NCI-H82 (cell line): ENCODE measurements at regions not wholly inside any gene's neighbourhood (a gene's known extent, or its start where the extent isn't known, plus 50 kb on each side); places are given as distances from the start of the nearest gene placed in this dataset.

Experiments
- DNase-seq: peaks from one replicate; lab custom pipeline; 2025; lab: John Stamatoyannopoulos, UW

GRCh38 chr4:3343358-3343757 is 50.5 kb downstream of the RGS12 start:
- no peak for DNase-seq

DNA sequence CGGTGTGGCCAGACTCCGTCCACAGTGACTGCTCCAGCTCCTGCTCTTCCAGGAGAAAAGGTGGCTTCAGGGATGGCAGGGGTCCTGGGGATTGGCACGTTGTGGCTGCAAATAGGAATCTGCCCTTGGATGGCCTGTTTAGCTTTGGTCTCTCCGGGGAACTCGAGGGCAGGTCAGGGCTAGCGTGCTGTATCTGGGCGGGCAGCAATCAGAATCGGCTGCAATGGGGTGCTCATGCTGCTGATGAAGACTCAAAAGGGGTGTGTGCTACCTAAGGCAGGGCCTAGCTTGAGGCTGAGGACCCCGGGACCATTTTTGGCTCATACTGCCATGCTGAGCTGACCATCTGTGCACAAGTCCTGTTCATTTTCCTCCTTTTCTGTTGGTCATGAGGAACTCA is 51.3 kb downstream of the RGS12 start:
- DNase-seq, result no peak

DNA sequence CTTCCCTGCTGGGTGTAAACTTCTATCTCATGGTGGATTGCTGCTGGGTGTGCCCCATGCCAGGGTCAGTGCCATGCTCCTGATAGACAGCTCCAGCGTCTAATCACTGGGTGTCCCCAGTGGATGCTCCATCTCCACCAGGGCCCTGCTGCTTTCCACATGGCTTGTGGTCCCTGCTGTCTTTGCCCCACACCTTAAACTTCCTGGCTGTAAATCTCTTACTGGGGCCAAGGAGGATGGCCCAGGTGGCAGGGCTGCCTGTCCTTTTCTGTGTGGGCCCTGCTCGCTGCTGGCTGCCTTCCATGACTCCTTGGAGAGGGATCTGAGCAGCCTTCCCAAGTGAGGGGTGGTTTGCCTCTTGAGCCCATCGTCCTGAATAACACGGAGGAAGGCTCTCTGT is 51.8 kb downstream of the RGS12 start:
- no peak for DNase-seq

DNA sequence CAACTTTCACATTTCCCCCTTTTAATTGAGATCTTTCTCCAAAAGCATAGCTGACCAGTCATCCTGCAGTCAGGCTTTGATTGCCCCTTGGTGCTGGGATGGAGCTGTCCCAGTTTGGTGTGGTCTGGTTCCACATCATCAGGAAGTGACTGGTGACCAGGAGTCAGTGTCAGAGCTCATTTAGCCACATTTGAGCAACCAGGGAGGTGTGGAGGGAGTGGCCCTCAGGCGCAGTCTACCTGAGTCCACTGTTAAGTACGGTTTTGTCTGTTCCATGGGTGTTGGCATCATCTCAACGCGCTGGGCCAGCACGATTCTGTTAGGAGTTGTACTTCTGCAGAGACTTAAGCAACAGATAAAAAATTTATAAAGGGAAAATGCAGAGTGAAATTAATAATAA is 52.6 kb downstream of the RGS12 start:
- no peak for DNase-seq

GRCh38 chr4:3346146-3346545 is 53.3 kb downstream of the RGS12 start:
- DNase-seq, result peak; percentile 67

- no peak for DNase-seq
These were observed 55.0 kb downstream of the RGS12 start for GRCh38 chr4:3347871-3348270.

GRCh38 chr4:3348621-3349020 is 55.8 kb downstream of the RGS12 start:
- no peak for DNase-seq

GRCh38 chr4:3349116-3349515 is 56.3 kb downstream of the RGS12 start:
- DNase-seq, result no peak

GRCh38 chr4:3351997-3352396 is 59.2 kb downstream of the RGS12 start:
- no peak for DNase-seq

DNA sequence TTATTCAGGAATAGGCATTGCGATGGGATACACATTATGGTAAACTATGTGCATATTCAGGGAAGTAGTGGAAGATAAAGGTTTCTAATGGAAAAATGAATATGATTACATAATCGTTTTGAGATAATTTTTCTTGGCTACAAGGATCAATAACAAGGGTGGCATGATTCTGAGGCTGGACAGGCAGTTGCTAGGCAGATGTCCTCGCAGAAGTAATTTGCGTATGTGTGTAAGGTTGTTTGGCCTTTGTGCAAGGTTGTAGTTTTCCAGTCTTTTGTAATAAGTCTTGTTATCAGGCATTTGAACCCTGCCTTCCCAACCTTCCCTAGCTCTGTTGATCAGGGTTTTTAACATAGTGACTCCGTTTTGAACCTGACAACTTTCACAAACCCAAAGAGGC is 59.7 kb downstream of the RGS12 start:
- no peak for DNase-seq

- no peak for DNase-seq
These were observed 60.2 kb downstream of the RGS12 start for GRCh38 chr4:3352941-3353594.

GRCh38 chr4:3353752-3354454 is 61.1 kb downstream of the RGS12 start:
- no peak for DNase-seq

GRCh38 chr4:3354455-3354811 is 61.6 kb downstream of the RGS12 start:
- DNase-seq, result no peak

- no peak for DNase-seq
These were observed 62.5 kb downstream of the RGS12 start for GRCh38 chr4:3355266-3355748.

DNA sequence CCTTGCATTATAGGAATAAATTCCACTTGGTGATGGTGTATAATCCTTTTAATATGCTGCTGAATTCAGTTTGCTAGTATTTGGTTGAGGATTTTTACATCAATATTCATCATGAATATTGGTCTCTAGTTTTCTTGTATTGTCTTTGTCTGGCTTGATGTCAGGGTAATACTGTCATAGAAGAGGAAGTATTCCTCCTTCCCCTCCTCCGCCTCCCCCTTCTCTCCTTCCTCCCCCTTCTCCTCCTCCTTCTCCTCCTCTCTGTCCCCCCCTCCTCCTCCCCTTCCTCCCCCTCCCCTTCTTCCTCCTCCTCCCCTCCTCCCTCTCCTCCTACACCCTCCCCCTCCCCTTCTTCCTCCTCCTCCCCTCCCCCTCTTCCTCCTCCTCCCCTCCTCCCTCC is 65.8 kb downstream of the RGS12 start:
- DNase-seq, result no peak

- DNase-seq, result no peak
These were observed 68.0 kb downstream of the RGS12 start for GRCh38 chr4:3360777-3361176.

- no peak for DNase-seq
These were observed 68.6 kb downstream of the RGS12 start for GRCh38 chr4:3361406-3361805.

GRCh38 chr4:3361896-3362295 is 69.1 kb downstream of the RGS12 start:
- no peak for DNase-seq

GRCh38 chr4:3362431-3363287 is 69.8 kb downstream of the RGS12 start:
- DNase-seq, result no peak

- DNase-seq, result no peak
These were observed 70.8 kb downstream of the RGS12 start for GRCh38 chr4:3363411-3364141.

DNA sequence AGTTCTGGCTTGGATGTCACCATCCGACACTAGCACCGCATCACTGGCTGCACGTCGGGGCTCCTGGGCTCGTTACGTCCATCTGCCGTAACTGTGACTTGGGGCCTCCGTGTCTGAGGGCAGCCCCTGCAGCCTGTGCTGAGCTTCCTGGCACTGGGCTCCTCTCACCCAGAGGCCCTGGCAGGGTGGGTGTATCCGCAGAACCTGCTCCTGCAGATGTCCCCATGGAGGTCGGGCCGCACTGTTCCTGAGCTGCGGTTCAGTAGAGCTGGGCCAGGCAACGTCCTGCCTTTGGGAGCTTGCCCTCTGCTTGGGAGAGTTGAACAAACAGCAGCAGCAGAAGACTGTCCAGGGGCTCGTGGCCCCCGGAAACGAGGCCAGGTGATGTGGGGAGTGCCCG is 71.4 kb downstream of the RGS12 start:
- no peak for DNase-seq

DNA sequence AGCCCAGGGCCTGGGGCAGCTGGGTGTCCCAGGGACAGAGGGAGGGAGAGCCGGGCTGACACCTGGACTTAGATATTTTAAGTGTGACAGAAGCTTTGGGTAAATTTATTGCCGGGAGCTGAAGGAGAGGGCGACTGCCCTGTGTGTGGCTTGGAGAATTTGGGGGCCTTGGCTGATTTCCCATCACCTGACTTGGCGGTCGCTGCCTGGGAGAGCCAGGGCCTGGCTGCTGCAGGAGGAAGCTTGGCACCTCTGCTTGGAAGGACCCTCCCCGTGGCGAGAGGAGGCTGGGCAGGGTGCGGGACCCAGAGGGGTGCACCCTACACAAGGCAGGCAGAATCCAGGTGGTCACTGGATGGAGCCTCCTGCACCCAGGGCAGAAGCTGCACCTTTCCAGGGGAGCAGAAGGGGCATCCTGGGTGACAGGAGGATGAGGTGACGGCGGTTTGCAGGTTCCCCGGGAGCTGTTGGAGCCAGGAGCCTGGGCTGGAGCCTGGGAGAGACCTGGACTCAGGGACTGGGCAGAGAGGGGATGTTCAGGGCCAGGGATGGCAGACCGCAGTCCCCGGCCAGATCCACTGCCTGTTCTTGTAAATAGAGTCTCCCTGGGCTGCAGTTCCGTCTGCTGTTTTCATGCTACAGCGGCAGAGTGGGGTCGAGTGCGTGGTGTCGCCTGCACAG is 72.0 kb downstream of the RGS12 start:
- no peak for DNase-seq
